ENCODE measurements at regions not wholly inside any gene's neighbourhood (a gene's known extent, or its start where the extent isn't known, plus 50 kb on each side); places are given as distances from the start of the nearest gene placed in this dataset.

DNA sequence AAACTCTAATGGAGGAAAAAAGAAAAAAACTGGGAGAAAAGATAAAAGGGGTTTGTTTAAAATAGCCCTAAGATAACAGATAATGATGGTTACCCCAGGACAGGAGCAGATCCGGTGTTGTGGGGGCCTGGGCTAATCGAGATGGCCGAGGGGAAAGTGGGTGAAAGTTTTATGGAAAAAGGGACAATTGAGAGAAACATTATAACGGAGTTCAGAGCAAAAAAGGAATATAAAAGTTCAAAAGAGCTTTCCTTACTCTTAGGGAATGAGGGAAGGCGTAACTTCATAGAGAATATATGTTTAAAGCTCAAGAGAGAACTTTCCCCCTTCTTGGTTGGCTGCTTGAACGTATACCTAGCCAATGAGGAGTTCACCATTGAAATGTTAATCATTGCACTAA lies 131.4 kb downstream of the BAMBI start:
- in situ Hi-C loops (cut with MboI; ENCODE audit: low sequenced_read_pairs, unreplicated experiment), result no loop called here
- no peak for DNase-seq (ENCODE audit: low spot score)
- TF ChIP-seq, protein P1, sequence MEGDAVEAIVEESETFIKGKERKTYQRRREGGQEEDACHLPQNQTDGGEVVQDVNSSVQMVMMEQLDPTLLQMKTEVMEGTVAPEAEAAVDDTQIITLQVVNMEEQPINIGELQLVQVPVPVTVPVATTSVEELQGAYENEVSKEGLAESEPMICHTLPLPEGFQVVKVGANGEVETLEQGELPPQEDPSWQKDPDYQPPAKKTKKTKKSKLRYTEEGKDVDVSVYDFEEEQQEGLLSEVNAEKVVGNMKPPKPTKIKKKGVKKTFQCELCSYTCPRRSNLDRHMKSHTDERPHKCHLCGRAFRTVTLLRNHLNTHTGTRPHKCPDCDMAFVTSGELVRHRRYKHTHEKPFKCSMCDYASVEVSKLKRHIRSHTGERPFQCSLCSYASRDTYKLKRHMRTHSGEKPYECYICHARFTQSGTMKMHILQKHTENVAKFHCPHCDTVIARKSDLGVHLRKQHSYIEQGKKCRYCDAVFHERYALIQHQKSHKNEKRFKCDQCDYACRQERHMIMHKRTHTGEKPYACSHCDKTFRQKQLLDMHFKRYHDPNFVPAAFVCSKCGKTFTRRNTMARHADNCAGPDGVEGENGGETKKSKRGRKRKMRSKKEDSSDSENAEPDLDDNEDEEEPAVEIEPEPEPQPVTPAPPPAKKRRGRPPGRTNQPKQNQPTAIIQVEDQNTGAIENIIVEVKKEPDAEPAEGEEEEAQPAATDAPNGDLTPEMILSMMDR (IDR thresholded peaks at IDR 0.05; ENCODE audit: borderline replicate concordance, control extremely low read depth, extremely low read depth, insufficient read depth, missing control alignments), result no peak

DNA sequence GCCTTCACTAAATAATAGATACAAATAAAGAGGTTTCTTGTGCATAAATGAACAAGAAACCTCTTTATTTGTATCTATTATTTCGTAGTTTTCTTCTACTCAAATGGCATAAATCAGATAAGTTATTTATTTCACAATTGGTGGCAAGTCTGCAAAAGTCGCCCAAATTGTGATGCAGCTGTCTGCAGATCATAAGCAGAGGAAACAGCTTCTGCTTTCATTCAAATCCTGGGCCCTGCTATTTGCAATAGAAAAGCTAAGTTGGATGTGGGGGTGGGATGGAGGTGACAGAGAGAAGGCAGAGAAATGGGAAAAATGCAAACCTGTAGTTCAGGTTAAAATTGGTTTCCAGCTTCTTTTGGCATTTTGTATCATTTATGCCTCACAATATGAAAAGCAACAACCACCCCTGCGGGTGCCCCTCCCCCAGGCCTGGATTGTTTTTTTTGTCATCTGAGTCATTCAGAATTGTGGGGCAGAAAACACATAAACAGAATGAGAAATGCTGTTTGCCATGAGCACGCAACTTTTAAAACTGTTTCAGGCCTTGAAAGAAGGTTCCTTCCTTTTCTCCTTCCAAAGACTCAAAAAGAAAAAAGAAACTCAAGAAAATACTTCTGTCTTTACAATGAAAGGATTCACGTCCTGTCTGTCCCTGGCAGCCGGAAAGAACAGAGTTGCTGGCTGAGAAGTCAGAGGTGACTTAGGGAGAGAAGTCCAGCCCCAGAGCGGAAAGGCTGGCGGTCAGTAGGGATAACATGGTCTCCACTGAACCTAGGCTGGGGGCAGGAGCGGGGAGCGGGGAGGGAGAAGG lies 132.9 kb downstream of the BAMBI start:
- TF ChIP-seq, protein P1 (IDR thresholded peaks at IDR 0.05; ENCODE audit: borderline replicate concordance, control extremely low read depth, extremely low read depth, insufficient read depth, missing control alignments), result no peak
- DNase-seq (ENCODE audit: low spot score), result no peak

DNA sequence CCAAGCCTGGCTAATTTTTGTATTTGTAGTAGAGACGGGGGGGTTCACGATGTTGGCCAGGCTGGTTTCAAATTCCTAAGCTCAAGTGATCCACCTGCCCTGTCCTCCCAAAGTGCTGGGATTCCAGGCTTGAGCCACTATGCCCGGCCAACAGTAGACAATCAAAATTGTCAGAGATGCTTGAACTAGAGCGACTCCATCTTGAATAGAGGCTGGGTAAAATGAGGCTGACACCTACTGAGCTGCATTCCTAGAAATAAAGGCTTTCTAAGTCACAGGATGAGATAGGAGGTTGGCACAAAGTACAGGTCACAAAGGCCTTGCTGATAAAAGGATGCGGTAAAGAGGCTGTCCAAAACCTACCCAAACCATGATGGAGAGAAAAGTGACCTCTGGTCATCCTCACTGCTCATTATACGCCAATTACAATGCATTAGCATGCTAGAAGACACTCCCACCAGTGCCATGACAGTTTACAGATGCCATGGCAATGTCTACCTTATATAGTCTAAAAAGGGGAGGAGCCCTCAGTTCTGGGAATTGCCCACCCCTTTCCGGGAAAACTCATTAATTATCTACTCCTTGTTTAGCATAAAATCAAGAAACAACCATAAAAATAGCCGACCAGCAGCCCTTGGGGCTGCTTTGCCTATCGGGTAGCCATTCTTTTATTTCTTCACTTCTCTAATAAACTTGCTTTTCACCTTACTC lies 134.5 kb downstream of the BAMBI start:
- no peak for DNase-seq (ENCODE audit: low spot score)

More for the DNA sequence above, 132.9 kb downstream of the BAMBI start:
- in situ Hi-C loops (cut with MboI; ENCODE audit: low sequenced_read_pairs, unreplicated experiment), result no loop called here

DNA sequence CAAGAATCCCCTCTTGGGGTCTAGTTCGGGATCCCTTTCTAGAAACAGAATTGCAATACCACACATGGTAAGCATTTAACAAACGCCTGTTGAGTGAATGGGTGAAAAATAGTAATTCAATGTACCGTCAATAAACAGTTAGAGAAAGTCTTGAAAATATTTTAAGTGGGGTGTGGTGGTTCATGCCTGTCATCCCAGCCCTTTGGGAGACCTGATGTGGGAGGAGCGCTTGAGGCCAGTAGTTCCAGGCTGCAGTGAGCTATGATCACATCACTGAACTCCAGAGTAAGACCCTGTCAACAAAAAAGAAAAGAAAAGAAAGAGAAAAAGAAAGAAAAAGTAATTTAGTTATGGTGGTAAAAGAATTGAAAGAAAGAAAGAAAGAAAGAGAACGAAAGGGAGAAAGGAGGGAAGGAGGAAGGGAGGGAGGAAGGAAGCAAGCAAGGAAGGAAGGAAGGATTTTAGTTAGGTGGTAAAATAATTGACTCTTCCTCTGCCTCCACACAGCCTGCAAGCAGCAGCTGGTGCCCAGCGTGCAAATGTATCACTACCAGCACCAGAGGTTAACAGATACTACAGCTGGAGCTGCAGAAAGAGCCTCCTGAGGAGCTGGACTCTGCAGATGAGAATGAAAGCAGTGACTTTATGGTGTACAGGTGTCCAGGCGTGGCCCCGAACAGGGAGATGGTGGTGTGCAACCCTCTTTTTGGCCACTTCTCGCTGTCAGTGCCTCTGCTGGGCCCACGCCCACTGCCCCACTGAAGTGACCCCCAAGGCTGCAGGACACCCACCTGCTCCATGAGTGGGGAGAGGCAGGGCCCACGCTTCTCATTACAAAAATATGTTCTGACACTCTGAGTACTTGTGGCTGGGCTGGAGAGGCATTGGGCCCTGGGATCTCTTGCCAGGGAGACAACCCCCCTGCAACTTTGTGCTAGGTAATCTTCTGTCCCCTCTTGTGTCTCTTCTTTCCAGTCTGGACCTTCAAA lies 135.4 kb downstream of the BAMBI start:
- TF ChIP-seq, protein P1 (IDR thresholded peaks at IDR 0.05; ENCODE audit: borderline replicate concordance, control extremely low read depth, extremely low read depth, insufficient read depth, missing control alignments), result no peak
- no peak for DNase-seq (ENCODE audit: low spot score)
- in situ Hi-C loops (cut with MboI; ENCODE audit: low sequenced_read_pairs, unreplicated experiment), result no loop called here

More for the DNA sequence above, 134.5 kb downstream of the BAMBI start:
- in situ Hi-C loops (cut with MboI; ENCODE audit: low sequenced_read_pairs, unreplicated experiment), result no loop called here
- TF ChIP-seq, protein P1 (IDR thresholded peaks at IDR 0.05; ENCODE audit: borderline replicate concordance, control extremely low read depth, extremely low read depth, insufficient read depth, missing control alignments), result no peak

DNA sequence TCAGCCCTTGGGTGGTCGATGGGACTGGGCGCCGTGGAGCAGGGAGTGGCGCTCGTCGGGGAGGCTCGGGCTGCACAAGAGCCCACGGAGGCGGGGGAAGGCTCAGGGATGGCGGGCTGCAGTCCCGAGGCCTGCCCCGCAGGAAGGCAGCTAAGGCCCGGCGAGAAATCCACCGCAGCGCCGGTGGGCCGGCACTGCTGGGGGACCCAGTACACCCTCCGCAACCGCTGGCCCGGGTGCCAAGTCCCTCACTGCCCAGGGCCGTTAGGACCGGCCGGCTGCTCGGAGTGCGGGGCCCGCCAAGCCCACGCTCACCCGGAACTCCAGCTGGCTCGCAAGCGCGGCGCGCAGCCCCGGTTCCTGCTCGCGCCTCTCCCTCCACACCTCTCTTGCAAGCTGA lies 138.4 kb downstream of the BAMBI start:
- no peak for DNase-seq (ENCODE audit: low spot score)
- in situ Hi-C loops (cut with MboI; ENCODE audit: low sequenced_read_pairs, unreplicated experiment), result no loop called here
- TF ChIP-seq, protein P1 (IDR thresholded peaks at IDR 0.05; ENCODE audit: borderline replicate concordance, control extremely low read depth, extremely low read depth, insufficient read depth, missing control alignments), result no peak
